ENCODE measurements at regions not wholly inside any gene's neighbourhood (a gene's known extent, or its start where the extent isn't known, plus 50 kb on each side); places are given as distances from the start of the nearest gene placed in this dataset.
"Not testable (repeated sequence)": the region's sequence is repeated elsewhere in the genome, so short reads cannot be mapped to it uniquely, and the experiment has no call there.

DNA sequence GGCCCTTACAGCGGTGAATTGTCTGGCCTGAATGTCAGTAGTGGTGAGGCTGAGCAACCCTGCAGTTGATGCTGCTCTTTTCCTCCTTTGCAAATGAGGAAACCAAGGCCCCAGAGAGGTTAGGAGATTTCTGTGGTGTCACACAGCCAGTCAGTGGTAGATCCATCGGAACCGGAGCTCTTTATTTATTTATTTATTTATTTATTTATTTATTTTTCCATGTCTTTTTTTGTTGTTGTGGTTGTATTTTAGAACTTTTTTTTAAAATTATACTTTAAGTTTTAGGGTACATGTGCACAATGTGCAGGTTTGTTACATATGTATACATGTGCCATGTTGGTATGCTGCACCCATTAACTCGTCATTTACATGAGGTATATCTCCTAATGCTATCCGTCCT lies 368.4 kb upstream of the CLINT1 start:
- not testable (repeated sequence) for ATAC-seq; DNase-seq (ENCODE audit: low spot score)

GRCh38 chr5:158226496-158226895 lies 367.6 kb upstream of the CLINT1 start:
- ATAC-seq: no peak
- no peak for DNase-seq (ENCODE audit: low spot score)

GRCh38 chr5:158224253-158224652 lies 365.3 kb upstream of the CLINT1 start:
- ATAC-seq: peak; percentile 65
- no peak for DNase-seq (ENCODE audit: low spot score)

DNA sequence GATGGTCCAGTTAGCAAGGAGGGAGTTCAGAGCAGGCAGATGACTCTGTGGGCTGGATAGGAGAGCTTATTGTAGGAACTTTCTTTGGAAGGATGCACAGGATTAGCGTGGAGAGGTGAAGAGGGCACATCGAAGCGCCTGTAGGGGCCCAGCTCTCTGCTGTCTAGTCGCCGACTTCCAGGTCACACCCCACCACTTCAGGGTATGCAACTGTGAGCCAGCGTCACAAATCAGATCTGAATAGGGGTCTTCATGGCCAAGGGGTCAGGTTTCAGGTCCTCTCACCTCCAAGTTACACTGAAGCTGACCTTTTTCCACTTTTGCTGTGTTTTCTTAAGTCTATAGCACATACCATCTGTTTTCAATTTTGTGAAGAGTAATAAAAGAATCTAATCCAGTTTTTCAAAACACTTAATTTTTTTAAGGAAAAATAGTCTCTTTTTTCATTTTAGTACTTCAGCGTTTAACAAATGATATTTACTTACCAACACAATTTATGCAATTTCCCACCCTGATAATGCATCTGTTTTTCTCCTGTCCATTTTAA lies 364.2 kb upstream of the CLINT1 start:
- no peak for DNase-seq (ENCODE audit: low spot score)

GRCh38 chr5:158212917-158213316 lies 354.0 kb upstream of the CLINT1 start:
- no peak for DNase-seq (ENCODE audit: low spot score)
- ATAC-seq: peak; percentile 43

More for the DNA sequence above, 364.2 kb upstream of the CLINT1 start:
- ATAC-seq: no peak

DNA sequence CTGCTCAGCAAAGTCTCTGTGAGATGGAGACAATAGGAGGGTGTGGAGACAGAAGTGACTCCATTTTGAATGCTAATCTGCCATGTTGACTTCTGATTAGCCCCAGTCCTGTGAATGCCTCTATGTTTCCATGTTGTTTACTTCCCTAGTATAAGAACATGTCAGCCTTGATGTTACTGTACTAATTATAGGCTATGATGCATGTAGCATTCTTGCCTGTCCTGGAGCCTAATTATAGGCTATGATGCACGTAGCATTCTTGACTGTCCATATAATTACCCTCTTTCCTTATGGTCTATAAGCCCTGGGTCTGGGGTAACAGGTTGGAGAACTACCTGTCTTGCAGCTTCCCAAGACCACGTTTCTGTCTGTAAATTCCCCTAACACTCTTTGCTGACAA lies 353.3 kb upstream of the CLINT1 start:
- no peak for ATAC-seq
- DNase-seq (ENCODE audit: low spot score): no peak

GRCh38 chr5:158209219-158209908 lies 350.4 kb upstream of the CLINT1 start:
- ATAC-seq (no peak), DNase-seq (ENCODE audit: low spot score) (no peak)

GRCh38 chr5:158207733-158208132 lies 348.8 kb upstream of the CLINT1 start:
- DNase-seq (ENCODE audit: low spot score) (no peak), ATAC-seq (no peak)

DNA sequence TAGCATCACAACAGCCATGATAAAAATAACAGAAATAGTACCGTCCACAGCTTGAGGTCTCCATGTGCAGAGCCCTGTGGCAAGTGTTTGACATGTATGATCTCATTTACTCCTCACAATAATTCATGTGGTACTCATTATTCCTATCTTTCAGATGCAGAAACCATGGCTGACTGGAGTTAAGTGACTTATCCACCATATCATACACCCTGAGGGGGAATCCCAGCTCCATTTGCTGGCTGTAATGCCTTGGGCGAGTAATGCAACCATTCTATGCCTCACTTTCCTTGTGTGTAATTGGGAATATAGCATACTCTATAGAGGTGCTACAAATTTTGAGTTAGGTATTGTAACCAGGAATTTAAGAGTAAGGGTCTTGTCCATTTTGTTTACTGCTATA lies 347.0 kb upstream of the CLINT1 start:
- ATAC-seq (no peak), DNase-seq (ENCODE audit: low spot score) (no peak)

GRCh38 chr5:158203261-158203660 lies 344.3 kb upstream of the CLINT1 start:
- DNase-seq (ENCODE audit: low spot score): no peak
- ATAC-seq: no peak

- DNase-seq (ENCODE audit: low spot score) (no peak), ATAC-seq (no peak)
Observed at GRCh38 chr5:158202801-158203200, 343.9 kb upstream of the CLINT1 start.

DNA sequence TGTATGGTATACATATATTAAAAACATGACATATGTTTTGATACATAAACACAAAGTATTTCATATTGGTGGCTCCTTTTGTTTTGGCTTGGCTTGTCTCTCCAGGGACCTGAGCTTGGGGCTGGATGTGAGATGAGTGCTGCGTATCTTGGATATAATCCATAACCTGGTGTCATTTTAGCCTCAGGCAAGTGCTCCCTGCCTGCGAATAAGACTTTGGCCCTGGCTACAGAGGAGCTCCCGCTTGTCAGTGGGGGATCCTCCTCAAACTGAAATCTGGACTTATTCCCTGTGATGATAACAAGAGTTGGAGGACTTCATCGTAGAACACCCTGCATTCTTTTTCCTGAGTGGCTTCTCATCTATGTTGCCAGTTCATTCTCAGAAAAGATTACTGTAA lies 341.7 kb upstream of the CLINT1 start:
- ATAC-seq (no peak), DNase-seq (ENCODE audit: low spot score) (no peak)

DNA sequence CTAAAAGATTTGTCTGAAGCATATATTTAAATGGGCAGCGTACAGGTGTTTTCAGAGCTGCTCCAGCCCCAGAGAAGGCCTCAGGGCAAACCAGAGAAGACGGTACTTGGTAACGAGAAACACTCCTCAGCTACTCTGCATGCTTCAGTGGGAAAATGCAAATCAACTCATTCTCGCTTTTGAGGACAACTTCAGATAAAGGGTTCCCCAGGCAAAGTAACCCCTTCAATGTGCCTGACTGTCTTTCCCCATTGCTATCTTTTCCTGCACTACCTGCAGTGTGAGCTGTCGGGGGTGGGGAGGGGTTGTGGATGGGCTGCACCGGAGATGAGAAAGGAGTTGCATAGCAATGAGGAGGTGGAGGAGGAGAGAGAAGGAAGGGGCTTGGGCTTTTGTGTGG lies 339.7 kb upstream of the CLINT1 start:
- no peak for ATAC-seq
- no peak for DNase-seq (ENCODE audit: low spot score)

DNA sequence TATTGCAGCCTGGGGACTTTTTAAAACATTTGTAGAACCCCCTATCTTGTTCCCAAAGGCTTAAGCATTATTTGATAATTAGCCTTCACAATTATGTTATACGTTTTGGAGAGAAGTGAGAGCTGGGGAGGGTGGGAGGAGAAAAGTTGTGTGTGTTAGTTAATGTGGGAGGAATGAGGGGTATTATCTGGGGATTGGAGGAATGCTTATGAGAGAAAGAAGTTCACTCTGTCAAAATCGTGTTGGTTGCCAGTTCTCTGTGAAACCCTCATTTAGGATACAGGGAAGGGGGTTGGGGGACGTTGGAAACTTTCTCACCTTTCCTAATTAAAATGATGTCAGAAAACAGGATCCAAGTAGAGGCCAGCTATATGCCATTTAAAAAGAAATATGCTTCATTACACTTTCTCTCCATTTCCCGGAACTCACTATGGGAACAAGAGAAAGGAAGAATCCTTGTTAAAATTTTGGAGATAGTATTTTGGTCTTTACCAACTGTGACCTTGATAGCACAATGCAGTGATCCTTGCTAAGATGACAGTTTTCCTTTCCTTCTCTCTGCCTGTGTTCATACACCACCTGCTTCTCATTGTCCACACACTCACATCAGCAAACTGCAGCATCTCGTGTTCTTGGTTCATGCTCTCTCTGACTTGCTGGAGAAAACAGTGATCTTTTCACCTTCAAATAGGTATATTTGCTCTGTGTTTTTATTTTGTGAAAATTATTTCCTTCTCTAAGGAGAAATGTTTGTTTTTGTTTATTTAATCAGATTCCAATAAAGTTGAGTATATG lies 336.7 kb upstream of the CLINT1 start:
- no peak for DNase-seq (ENCODE audit: low spot score)
- no peak for ATAC-seq

DNA sequence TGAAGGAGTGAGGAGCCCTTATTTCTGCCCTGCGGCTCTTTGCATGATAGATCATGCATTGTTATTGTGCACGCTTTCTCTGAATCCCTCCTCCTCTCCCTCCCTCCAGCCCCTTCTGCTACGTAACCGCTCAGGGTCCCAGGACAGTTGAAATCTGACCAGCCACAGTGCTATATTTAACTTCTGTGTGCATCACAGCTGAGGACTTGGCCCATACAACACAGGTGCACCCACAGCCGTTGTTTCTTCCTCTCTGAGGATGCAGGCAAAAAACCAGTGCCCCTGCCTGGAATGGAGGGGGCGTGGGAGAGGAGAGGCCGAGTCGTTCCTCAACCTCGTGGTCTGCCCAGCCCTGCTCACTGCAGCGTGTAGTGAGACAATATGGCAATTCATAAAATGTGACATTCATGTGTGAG lies 335.6 kb upstream of the CLINT1 start:
- no peak for DNase-seq (ENCODE audit: low spot score)
- no peak for ATAC-seq

GRCh38 chr5:158193395-158193794 lies 334.4 kb upstream of the CLINT1 start:
- DNase-seq (ENCODE audit: low spot score); ATAC-seq: not testable (repeated sequence)

DNA sequence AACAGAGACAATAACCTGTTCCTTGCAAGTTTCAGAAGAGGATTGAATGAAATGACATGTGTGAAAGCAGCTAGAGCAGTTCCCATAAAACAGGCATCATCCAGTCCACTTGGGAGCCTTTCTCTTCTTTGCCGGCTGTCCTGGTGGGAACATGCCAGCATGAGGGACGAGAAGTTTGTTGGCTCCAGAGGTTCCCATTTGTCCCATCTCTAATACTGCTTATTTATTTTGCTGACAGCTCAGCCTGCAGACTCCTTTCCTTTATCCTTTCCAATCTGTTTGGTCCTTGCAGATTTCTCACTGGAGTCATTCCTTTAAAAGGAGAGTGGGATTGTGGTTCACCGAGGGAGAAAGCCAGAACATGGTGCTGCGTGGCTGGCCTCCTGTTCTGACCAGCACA lies 321.5 kb upstream of the CLINT1 start:
- no peak for ATAC-seq
- no peak for DNase-seq (ENCODE audit: low spot score)

DNA sequence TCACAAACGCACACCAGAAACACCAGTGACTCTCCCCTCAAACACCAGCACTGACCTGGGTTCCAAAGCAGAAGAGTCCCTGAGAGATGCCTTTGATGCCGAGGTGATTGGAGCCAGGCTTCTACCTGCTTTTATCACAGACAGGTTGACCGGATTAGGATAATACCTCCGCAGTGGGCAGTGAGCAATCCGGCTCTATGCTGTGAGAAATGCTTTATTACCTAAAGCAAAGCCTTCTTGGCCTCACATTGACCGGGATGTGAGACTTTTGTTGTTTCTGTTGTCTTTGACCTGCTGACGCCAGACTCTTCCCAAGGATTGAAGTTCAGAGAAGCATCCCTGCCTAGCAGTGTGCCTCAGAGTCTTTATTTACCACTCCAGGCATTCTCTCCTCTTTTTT lies 320.3 kb upstream of the CLINT1 start:
- ATAC-seq: no peak
- DNase-seq (ENCODE audit: low spot score): no peak

DNA sequence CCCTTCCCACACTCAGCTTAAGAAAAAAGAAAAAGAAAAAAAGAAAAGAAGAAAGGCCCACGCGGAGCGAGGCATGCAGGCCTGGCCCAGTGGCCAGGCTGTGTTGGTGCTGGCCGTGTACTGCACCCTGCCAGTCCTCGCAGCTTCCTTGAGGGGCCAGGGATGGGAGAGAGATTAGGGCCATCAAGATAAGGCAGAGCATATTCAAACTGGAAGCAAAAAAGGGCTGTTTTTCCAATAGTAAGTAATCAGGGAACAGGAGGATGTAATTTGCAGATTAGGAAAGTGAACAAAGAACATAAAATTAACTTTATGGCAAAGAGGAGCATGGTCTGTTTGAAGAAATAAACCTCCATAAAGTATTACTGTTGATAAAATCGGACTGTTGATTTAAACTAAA lies 319.6 kb upstream of the CLINT1 start:
- ATAC-seq (no peak), DNase-seq (ENCODE audit: low spot score) (no peak)

GRCh38 chr5:158177146-158177545 lies 318.2 kb upstream of the CLINT1 start:
- DNase-seq (ENCODE audit: low spot score) (no peak), ATAC-seq (no peak)

GRCh38 chr5:158175934-158176481 lies 317.1 kb upstream of the CLINT1 start:
- DNase-seq (ENCODE audit: low spot score): no peak

More at GRCh38 chr5:158175934-158176481, 317.1 kb upstream of the CLINT1 start:
- ATAC-seq: no peak

Data from left lobe of liver (tissue), 2 donors.